ENCODE measurements at regions not wholly inside any gene's neighbourhood (a gene's known extent, or its start where the extent isn't known, plus 50 kb on each side); places are given as distances from the start of the nearest gene placed in this dataset.

DNA sequence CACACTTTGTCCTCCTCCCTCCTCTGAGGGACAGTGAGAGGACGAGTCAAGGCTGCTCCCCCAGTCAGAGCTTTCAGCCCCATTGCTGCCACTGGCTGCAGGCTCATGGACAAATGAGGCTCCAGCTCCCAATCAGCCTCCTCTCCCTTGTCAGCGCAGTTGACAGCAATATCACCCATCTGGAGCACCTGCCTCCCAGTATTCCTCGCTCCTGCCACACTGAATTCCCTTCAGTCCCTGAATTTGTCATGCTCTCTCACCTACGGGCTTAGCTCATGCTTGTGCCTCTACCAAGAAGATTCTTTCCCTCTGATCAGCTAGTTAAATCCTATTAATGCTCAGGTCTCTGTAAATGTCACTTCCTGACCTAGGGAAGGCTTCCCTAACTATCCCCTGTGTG, 54.4 kb upstream of the SYT6 start:
- TF ChIP-seq, protein P1, sequence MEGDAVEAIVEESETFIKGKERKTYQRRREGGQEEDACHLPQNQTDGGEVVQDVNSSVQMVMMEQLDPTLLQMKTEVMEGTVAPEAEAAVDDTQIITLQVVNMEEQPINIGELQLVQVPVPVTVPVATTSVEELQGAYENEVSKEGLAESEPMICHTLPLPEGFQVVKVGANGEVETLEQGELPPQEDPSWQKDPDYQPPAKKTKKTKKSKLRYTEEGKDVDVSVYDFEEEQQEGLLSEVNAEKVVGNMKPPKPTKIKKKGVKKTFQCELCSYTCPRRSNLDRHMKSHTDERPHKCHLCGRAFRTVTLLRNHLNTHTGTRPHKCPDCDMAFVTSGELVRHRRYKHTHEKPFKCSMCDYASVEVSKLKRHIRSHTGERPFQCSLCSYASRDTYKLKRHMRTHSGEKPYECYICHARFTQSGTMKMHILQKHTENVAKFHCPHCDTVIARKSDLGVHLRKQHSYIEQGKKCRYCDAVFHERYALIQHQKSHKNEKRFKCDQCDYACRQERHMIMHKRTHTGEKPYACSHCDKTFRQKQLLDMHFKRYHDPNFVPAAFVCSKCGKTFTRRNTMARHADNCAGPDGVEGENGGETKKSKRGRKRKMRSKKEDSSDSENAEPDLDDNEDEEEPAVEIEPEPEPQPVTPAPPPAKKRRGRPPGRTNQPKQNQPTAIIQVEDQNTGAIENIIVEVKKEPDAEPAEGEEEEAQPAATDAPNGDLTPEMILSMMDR (IDR thresholded peaks at IDR 0.05) = no peak
- no peak for TF ChIP-seq POLR2A (IDR thresholded peaks at IDR 0.05)

Data from stomach (tissue), 4 donors.